H1 (cell line): ENCODE measurements at regions not wholly inside any gene's neighbourhood (a gene's known extent, or its start where the extent isn't known, plus 50 kb on each side); places are given as distances from the start of the nearest gene placed in this dataset.

Experiments
- CEBPB ChIP-seq: IDR thresholded peaks from 2 replicates; pipeline ENCODE4 v1.6.1; 2012; ENCODE audit warnings: low read depth, low read length
- CTCF ChIP-seq, 3 experiments: IDR thresholded peaks; 1 replicate in 2 of 3; 2 replicates in 1 of 3; pipeline versions ENCODE4 v1.5.1 to v1.6.1; 2011; ENCODE audit warnings: low read length in 3 of 3, mild to moderate bottlenecking in 3 of 3, inconsistent platforms in 2 of 3, low read depth in 1 of 3, moderate library complexity in 1 of 3; ENCODE audit not compliant: insufficient read depth in 1 of 3; ENCODE audit errors: control extremely low read depth in 1 of 3
- EGR1 ChIP-seq: IDR thresholded peaks from 2 replicates; pipeline ENCODE4 v1.6.1; 2011; ENCODE audit warnings: low read depth, low read length, borderline replicate concordance
- EZH2 ChIP-seq: fragments of 200-600 bp; sonication (generic); IDR thresholded peaks from 2 replicates; pipeline ENCODE4 v1.7.1; 2012; ENCODE audit warnings: low read depth, mild to moderate bottlenecking, moderate library complexity, low read length, inconsistent platforms; ENCODE audit not compliant: severe bottlenecking
- KDM1A ChIP-seq: fragments of 200-600, 300-600 bp; sonication (generic); IDR thresholded peaks from 2 replicates; pipeline ENCODE4 v1.7.1; 2016; ENCODE audit warnings: mild to moderate bottlenecking, low read length, borderline replicate concordance
- MAX ChIP-seq: IDR thresholded peaks from 2 replicates; pipeline ENCODE4 v1.6.1; 2012; ENCODE audit warnings: inconsistent platforms
- POLR2A ChIP-seq, 2 experiments: IDR thresholded peaks; 1 replicate in 1 of 2; 2 replicates in 1 of 2; pipeline ENCODE4 v1.6.1; 2011; ENCODE audit warnings: low read depth in 2 of 2, low read length in 2 of 2, mild to moderate bottlenecking in 2 of 2; ENCODE audit errors: control extremely low read depth in 1 of 2
- POLR2AphosphoS5 ChIP-seq: IDR thresholded peaks from 2 replicates; pipeline ENCODE4 v1.6.1; 2011; ENCODE audit warnings: low read depth, low read length
- POU5F1 ChIP-seq: IDR thresholded peaks from 2 replicates; pipeline ENCODE4 v1.6.1; 2011; ENCODE audit warnings: low read depth, mild to moderate bottlenecking, low read length, moderate library complexity

DNA sequence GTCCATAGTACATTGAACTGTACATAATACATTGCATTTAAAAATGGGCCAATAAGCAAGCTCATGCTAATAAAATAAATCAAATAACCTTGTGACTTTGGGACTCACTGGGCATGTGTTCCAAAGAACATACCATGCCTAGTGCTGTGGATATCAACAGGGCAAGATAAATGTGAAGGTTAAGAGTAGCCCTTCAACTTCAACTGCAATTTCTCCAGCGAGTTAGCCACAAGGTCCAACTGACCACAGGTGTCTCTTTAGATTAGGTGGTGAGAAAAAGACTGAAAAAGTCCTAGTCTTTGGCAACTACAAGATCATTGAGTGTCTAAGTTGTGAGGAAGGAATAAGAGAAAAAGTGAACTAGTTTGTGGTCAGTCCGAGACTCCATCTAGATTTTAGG is 78.3 kb upstream of the ATP11B start:
- TF ChIP-seq MAX (no peak), CTCF (IDR thresholded peaks at IDR 0.05; ENCODE audit: control extremely low read depth in 1 of 3, insufficient read depth in 1 of 3, low read depth in 1 of 3, low read length in 3 of 3) (no peak), EGR1 (no peak), EZH2 (no peak), POU5F1 (no peak), POLR2A (IDR thresholded peaks at IDR 0.05; ENCODE audit: control extremely low read depth in 1 of 2, low read depth in 2 of 2, low read length in 2 of 2) (no peak), CEBPB (no peak), KDM1A (no peak), POLR2AphosphoS5 (no peak)
